NCI-H526 (cell line): ENCODE measurements at regions not wholly inside any gene's neighbourhood (a gene's known extent, or its start where the extent isn't known, plus 50 kb on each side); places are given as distances from the start of the nearest gene placed in this dataset.
"Not testable (repeated sequence)": the region's sequence is repeated elsewhere in the genome, so short reads cannot be mapped to it uniquely, and the experiment has no call there.

Experiments
- DNase-seq, 2 experiments: peaks; one replicate each; lab custom pipeline; 2025; lab: John Stamatoyannopoulos, UW

DNA sequence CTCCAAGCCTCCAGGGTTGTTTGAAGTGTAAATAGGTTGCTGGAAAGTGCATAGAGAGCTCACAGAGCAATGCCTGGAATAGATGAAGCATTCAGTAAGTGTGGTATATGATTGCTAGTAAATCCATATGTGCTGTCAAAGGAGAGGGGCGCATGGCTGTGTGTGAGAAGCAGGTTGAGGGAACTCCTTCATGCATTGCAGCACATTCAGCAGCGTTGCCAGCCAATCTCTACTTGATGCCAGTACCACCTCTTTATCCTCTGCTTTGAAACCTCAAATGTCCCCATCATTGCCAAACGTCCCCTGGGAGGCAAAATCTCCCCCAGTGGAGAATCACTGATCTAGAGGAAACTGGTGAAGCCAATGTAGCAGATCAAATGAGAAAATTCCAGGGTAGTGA is 82.7 kb upstream of the RALGAPA2 start:
- no peak for DNase-seq

DNA sequence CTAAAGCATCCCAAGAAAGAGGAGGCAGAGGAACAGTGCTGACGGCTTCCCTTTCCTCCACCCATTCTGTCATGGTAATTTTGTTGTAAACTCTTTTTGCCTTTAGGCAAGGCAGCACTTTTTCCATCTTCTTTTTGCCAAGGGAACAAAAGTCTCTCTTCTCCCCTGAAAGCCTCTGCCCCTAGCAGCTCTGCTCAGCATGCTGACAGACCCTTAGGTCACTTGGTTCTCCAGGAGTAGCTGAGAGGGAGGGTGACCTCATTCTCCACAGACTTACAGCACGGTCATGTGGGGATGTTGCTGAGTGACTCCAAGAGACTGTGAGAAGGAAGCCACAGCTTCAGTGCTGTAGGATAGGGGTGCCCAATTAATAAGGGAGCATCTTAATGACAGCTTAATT is 81.1 kb upstream of the RALGAPA2 start:
- no peak for DNase-seq

DNA sequence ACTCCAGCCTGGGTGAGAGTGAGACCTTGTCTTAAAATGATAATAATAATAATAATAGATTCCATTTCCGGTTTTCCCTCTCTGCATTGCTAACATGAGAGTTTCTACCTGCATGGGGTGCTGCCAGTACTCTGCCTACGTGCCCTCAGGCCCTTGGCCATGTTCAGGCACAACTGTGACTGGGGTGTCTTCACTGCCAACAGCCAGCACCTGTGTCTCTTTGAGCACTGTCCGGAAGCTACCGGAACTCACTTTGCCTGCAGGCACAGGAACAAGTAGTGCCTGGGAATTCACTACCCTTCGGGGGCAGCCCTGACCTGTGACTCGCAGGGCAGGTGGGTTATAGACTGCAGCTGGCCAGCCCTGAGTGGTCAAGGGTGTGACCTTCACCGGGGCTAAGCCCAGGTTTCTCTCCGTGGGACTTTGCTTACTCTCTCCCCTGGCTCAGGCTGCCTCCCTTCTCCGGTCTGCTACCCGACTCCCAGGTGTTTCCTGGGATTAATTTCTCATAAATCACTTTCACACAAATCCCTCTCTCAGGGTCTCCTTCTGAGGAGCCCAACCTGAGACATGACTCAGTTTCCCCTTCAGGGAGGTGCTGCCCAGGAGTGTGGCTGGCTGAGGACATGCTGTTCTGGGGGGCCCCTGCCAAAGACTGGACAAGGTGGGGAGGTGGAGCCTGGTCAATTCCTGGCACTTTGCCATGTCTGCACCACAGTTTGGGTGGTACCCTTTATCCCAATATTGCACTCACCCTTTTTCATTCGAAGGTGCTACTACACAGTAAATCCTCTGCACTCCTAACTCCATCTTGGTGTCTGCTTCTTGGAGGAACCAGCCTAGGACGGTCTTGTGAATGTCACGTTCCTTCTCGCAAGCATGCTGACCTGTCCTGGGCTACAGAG is 79.5 kb upstream of the RALGAPA2 start:
- no peak for DNase-seq

DNA sequence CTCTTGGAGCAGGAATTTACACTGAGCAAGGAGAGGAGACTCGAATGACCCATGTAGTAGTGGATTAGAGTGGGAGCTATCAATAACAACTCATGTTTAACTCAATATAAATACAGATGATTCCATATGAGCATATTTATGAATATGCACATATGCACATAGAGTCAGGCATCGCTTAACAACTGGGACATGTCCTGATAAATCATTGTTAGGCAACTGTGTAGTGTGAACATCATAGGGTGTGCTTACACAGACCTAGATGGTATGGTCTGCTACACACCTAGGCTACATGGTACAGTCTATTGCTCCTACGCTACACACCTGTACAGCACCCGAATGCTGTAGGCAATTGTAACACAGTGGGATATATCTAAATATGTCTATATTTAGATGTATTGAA is 75.9 kb upstream of the RALGAPA2 start:
- DNase-seq: no peak

DNA sequence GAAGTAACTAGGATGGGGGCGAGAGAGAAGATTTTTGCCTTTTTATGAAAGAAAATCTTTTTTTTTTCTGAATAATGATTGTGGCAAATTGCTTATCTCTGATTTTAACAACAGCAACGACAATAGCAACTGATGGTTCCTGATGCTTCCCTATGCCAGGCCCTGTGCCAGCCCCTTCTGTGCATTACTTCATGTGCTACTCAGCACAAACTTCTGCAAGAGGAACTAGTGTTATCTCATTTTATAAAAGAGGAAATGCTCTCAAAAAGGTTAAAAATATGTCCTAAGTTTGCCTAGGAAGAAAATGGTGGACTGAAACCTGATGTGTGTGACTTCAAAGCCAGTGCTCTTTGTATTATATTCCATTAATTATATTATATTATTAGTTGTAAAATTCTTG is 74.0 kb upstream of the RALGAPA2 start:
- DNase-seq: no peak

DNA sequence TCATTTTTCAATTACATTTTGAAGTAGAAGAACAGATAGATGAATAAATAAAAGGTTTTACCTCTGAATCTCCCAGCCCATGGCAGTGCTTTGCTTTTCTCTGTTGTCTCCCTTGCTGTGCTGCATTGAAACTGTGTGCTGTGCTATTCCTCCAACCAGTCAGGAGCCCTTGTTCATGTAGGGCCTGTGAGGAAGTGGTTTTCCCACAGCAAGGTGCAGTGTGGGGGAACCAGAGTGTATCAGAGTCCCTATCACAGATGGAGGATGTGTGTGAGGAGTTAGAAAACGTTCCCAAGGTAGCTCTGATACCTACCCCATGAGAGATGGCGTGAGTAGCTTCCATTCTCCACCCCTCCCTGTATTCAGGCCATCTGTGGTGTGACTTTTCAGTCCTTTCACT is 72.8 kb upstream of the RALGAPA2 start:
- no peak for DNase-seq

DNA sequence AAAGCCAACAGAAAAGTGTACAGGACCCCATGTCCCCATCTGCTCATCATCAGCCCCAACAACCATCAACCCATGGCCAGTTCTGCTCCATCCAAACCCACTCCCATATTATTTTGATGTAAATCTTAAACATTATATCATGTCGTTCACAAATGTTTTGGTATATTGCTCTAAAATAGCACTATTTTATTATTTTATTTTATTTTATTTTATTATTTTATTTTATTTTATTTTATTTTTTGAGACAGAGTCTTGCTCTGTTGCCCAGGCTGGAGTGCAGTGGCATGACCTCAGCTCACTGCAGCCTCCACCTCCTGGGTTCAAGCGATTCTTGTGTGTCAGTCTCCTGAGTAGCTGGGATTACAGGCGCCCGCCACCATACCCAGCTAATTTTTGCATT is 72.0 kb upstream of the RALGAPA2 start:
- DNase-seq: not testable (repeated sequence)

DNA sequence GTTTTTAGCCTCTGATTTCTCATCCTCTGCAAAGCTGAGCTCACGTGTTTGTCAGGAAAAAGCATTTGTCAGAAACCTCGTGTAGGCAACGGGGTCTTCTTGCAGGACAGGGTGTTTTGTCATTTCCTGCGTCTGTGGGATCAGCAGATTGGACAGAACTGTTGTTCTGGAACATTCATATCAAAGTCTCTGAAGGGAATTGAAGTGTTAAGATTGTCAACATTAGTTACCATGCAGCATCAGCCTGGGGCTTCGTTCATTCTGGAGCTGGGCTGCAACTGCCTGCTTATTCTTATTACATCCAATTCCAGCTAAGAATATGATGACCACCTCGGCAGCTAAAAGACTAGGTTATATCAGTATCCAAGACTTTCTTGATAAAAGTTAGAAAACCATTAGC is 71.0 kb upstream of the RALGAPA2 start:
- DNase-seq: no peak

DNA sequence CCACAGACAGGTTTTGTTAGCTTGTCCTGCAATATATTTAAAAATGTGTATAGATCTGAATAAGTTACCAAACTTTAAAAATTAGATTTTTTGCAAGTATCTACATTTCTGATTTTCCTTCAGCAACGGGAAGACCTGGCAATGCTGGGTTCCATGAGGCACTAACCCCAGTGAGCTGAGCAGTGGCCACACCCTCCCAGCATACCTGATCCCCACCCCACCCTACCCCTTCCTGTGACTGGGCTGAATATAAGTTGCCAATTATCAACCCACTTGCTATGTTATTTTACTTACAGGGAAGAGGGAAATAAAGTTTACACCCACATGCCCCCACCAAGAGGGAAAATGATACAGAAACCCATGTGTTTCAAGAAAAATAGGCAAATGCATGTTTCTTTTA is 70.3 kb upstream of the RALGAPA2 start:
- no peak for DNase-seq

DNA sequence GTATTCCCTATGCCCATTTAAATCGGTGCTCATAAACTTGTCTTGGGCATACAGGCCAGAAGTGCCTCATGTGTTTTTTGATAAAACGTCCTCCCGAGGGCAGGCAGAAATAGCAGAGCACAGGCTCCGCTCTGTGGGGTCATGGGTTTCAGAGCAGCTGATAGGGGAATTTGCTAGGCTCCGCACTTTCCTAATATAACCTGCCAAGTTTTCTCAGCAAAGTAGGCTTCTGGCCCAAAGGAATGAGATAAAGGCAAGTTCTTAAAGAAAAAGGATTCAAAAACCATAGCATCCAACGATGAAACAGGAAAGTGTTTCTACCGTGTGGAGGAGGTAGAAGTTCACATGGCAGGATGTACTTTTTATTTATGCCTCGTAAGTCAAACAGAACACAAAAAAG is 69.8 kb upstream of the RALGAPA2 start:
- no peak for DNase-seq

DNA sequence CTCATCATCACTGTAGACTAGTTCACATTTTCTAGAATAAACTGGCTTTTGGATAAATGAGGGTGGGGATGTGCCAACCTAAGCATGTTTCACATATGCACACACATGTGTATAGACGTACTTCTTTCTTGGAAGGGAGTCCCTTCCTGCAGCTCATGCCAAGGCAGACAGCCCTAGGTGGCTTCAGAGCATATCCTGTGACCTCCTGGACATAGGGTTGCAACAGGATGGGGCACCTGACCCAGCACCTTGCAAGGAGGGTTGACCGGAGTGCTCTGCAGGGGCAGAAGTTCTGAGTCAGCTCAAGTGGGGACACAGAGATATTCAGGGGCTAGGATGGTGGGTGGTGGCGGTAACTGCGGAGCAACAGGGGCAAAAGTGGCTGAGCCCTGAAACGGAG is 68.6 kb upstream of the RALGAPA2 start:
- no peak for DNase-seq

DNA sequence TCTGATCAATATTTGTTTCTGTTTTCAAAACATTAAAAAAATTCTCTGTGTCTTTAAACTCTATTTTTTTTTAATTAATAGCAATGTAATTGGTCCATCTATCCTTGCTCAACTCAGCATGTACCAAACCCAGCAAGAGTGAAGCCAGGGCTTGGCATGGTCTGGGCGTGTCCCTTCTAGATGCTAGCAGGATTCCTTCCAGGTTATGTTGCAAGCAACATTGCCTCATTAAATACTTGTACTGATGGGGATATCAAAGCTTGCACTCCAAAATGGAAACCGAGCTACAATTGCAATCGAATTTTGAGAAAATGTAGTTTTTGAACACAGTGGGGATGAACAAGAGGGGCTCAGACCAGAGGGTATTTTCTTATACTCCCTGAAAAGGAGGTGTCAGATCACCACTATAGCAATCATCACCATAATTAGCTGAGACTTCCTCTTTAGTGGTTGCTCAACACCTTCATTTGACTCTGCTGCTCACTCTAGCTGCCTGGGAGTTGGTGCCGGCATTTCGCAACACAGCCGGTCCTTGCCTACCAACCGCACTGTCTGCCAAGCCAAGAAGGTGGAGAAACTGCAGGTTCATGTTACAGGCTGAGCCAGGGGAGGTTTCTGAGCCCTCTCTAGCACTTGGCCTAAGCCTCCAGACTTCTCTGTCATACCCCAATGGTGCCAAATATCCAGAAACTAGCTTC is 67.8 kb upstream of the RALGAPA2 start:
- DNase-seq: peak in 1 of 2 experiments; percentile 35

DNA sequence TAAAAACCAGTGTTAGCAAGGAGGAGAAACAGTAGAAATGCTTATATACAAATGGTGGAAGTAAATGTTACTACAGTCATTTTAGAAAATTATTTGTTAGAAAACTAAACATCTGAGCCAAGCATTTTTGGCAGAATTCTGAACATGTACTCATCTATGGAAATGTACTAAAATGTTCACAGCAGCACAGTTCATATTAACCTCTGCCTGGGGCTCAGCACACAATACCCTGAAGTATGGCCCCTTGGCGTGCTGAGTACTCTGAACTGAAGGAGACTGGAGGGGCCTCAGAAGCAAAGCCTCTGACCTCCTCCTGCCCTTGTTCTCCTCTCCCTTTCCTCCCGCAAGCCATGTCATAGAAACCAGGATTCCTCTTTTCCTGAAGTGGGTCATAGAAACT is 66.2 kb upstream of the RALGAPA2 start:
- DNase-seq: no peak

DNA sequence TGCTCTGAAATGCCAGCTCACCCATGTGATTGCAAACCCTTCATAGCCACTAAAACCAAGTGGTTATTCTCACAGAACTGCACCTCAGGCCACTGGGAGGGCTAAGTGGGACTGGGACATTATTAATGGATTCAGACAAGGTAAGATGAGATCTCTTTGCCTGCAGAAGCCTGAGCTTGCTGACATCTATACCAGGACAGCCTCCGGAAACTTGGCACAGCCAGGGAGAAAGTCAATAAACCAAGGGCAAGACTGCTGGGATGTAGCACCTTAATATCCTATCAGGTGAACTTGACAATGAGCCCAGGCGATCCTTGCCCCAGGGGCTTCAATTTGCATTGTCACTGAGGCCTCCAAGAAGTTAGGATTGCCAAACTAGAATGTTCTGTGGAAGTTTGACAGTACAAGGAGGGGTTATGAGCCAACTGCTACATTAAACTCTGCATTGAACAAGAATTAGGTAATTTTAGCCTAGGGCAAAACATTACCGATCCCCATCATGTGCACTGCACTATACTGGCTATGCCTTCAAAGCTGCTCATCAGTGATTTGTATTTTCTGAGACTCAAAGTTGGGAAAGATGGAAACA is 60.1 kb upstream of the RALGAPA2 start:
- DNase-seq: no peak

DNA sequence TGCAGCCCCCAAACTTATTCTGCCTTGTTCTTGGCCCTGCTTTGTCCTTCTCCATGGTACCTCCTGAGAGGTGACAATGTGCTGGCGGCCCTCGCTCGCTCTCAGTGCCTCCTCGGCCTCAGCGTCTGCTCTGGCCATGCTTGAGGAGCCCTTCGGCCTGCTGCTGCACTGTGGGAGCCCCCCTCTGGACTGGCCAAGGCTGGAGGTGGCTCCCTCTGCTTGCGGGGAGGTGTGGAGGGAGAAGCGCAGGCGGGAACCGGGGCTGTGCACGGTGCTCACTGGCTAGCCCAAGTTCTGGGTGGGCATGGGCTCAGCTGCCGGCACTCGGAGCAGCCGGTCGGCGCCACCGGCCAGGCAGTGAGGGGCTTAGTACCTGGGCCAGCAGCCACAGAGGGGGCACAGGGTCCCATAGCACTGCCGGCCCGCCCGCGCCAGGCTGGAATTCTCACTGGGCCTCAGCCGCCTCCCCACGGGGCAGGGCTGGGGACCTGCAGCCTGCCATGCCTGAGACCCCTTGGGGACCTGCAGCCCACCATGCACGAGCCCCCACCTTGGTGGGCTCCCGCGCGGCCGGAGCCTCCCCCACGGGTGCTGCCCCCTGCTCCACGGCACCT is 55.9 kb upstream of the RALGAPA2 start:
- DNase-seq: no peak

DNA sequence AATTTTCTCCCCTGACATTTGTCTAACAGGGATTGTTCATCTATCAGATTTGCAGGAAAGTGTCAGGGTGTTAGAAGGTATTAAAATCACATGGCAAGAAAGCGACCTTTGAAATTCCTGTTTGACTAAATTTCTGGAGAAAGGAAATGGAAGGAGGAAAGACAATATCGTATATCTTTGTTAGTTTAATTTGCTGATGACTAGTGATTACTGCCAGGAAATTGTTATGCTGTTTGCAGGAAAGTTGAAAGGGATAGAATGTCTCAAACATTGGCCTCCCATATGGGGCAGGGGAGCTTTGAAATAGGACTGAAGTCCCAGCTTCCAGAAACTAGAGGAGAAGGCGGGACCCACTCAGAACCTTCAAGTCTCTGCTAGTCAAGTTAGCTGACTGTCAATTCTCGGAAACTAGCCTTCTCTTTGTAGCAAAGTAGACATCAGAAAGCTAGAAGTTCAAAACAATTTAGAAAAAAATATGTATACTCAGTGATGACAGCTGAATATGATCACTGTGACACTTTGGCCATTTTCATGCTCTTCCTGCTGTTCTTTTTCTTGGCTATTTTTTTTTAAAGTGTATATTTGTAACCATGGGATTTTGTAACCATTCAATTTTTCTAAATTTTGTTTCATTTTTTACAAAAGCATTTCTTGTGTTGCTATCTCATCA is 53.4 kb upstream of the RALGAPA2 start:
- no peak for DNase-seq

DNA sequence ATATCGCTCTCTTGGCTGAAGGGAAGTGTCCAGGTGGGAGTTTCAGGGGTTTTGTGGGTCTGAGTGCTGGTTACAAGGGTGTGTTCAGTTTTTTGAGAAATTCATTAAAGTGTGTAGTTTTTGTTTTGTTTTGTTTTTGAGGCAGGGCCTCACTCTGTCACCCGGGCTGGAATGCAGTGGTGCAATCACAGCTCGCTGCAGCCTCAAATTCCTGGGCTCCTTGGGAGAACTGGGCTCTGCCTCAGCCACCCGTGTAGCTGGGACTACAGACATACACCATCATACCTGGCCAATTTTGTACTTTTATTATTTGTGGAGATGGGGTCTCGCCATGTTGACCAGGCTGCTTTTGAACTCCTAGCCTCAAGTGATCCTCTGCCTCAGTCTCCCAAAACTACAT is 51.2 kb upstream of the RALGAPA2 start:
- no peak for DNase-seq
